ENCODE measurements at regions not wholly inside any gene's neighbourhood (a gene's known extent, or its start where the extent isn't known, plus 50 kb on each side); places are given as distances from the start of the nearest gene placed in this dataset.

GRCh38 chr3:146888176-146888575 lies 283.0 kb upstream of the PLSCR5 start:
- Histone ChIP-seq H3K9me3 (ENCODE audit: control insufficient read depth, insufficient read depth, low read depth, low read length) (no peaks in the 10 kb centered on the region), H3K9ac (ENCODE audit: low read length) (no peak overlapping the region), H3K27ac (ENCODE audit: low read depth, low read length) (no peak overlapping the region), H3K4me3 (ENCODE audit: low read depth, low read length) (no peak overlapping the region), H3K27me3 (ENCODE audit: control insufficient read depth, insufficient read depth, low read length) (no peaks in the 10 kb centered on the region), H3K4me1 (ENCODE audit: control insufficient read depth, insufficient read depth, low read length) (peaks cover 3% of the 10 kb centered on the region; the same call in 1 of the 2 replicates), H3K36me3 (ENCODE audit: control insufficient read depth, insufficient read depth, low read length) (no peaks in the 10 kb centered on the region)

- no peaks in the 10 kb centered on the region for H3K4me1 ChIP-seq (ENCODE audit: control insufficient read depth, insufficient read depth, low read length)
Observed at GRCh38 chr3:146884721-146885120, 279.6 kb upstream of the PLSCR5 start.

GRCh38 chr3:146884296-146884695 lies 279.1 kb upstream of the PLSCR5 start:
- Histone ChIP-seq H3K4me1 (ENCODE audit: control insufficient read depth, insufficient read depth, low read length) (no peaks in the 10 kb centered on the region), H3K4me3 (ENCODE audit: low read depth, low read length) (no peak overlapping the region), H3K9me3 (ENCODE audit: control insufficient read depth, insufficient read depth, low read depth, low read length) (no peaks in the 10 kb centered on the region), H3K9ac (ENCODE audit: low read length) (no peak overlapping the region), H3K36me3 (ENCODE audit: control insufficient read depth, insufficient read depth, low read length) (no peaks in the 10 kb centered on the region), H3K27me3 (ENCODE audit: control insufficient read depth, insufficient read depth, low read length) (no peaks in the 10 kb centered on the region), H3K27ac (ENCODE audit: low read depth, low read length) (no peak overlapping the region)

More at GRCh38 chr3:146884721-146885120, 279.6 kb upstream of the PLSCR5 start:
- H3K9ac ChIP-seq (ENCODE audit: low read length) = no peak overlapping the region
- no peak overlapping the region for H3K4me3 ChIP-seq (ENCODE audit: low read depth, low read length)
- no peak overlapping the region for H3K27ac ChIP-seq (ENCODE audit: low read depth, low read length)
- H3K9me3 ChIP-seq (ENCODE audit: control insufficient read depth, insufficient read depth, low read depth, low read length) = no peaks in the 10 kb centered on the region
- no peaks in the 10 kb centered on the region for H3K36me3 ChIP-seq (ENCODE audit: control insufficient read depth, insufficient read depth, low read length)
- H3K27me3 ChIP-seq (ENCODE audit: control insufficient read depth, insufficient read depth, low read length) = no peaks in the 10 kb centered on the region

- Histone ChIP-seq H3K9ac (ENCODE audit: low read length) (no peak overlapping the region), H3K4me3 (ENCODE audit: low read depth, low read length) (no peak overlapping the region), H3K9me3 (ENCODE audit: control insufficient read depth, insufficient read depth, low read depth, low read length) (no peaks in the 10 kb centered on the region), H3K4me1 (ENCODE audit: control insufficient read depth, insufficient read depth, low read length) (no peaks in the 10 kb centered on the region), H3K27me3 (ENCODE audit: control insufficient read depth, insufficient read depth, low read length) (no peaks in the 10 kb centered on the region), H3K27ac (ENCODE audit: low read depth, low read length) (no peak overlapping the region), H3K36me3 (ENCODE audit: control insufficient read depth, insufficient read depth, low read length) (no peaks in the 10 kb centered on the region)
Observed at GRCh38 chr3:146883288-146883687, 278.1 kb upstream of the PLSCR5 start.

GRCh38 chr3:146881966-146882760 lies 277.0 kb upstream of the PLSCR5 start:
- no peak overlapping the region for H3K4me3 ChIP-seq (ENCODE audit: low read depth, low read length)
- no peaks in the 10 kb centered on the region for H3K27me3 ChIP-seq (ENCODE audit: control insufficient read depth, insufficient read depth, low read length)
- H3K36me3 ChIP-seq (ENCODE audit: control insufficient read depth, insufficient read depth, low read length) = no peaks in the 10 kb centered on the region
- H3K27ac ChIP-seq (ENCODE audit: low read depth, low read length) = no peak overlapping the region
- no peaks in the 10 kb centered on the region for H3K9me3 ChIP-seq (ENCODE audit: control insufficient read depth, insufficient read depth, low read depth, low read length)
- H3K9ac ChIP-seq (ENCODE audit: low read length) = no peak overlapping the region
- H3K4me1 ChIP-seq (ENCODE audit: control insufficient read depth, insufficient read depth, low read length) = no peaks in the 10 kb centered on the region

- Histone ChIP-seq H3K27me3 (ENCODE audit: control insufficient read depth, insufficient read depth, low read length) (no peaks in the 10 kb centered on the region), H3K4me1 (ENCODE audit: control insufficient read depth, insufficient read depth, low read length) (no peaks in the 10 kb centered on the region), H3K9ac (ENCODE audit: low read length) (no peak overlapping the region), H3K27ac (ENCODE audit: low read depth, low read length) (no peak overlapping the region), H3K4me3 (ENCODE audit: low read depth, low read length) (no peak overlapping the region), H3K36me3 (ENCODE audit: control insufficient read depth, insufficient read depth, low read length) (no peaks in the 10 kb centered on the region), H3K9me3 (ENCODE audit: control insufficient read depth, insufficient read depth, low read depth, low read length) (no peaks in the 10 kb centered on the region)
Observed at GRCh38 chr3:146881356-146881755, 276.2 kb upstream of the PLSCR5 start.

GRCh38 chr3:146873748-146874147 lies 268.6 kb upstream of the PLSCR5 start:
- H3K27me3 ChIP-seq (ENCODE audit: control insufficient read depth, insufficient read depth, low read length) = no peaks in the 10 kb centered on the region
- no peaks in the 10 kb centered on the region for H3K36me3 ChIP-seq (ENCODE audit: control insufficient read depth, insufficient read depth, low read length)
- no peaks in the 10 kb centered on the region; the same call in 1 of the 2 replicates for H3K9me3 ChIP-seq (ENCODE audit: control insufficient read depth, insufficient read depth, low read depth, low read length)
- H3K9ac ChIP-seq (ENCODE audit: low read length) = no peak overlapping the region
- no peak overlapping the region for H3K27ac ChIP-seq (ENCODE audit: low read depth, low read length)
- H3K4me3 ChIP-seq (ENCODE audit: low read depth, low read length) = no peak overlapping the region
- H3K4me1 ChIP-seq (ENCODE audit: control insufficient read depth, insufficient read depth, low read length) = no peaks in the 10 kb centered on the region

GRCh38 chr3:146865175-146865755 lies 260.1 kb upstream of the PLSCR5 start:
- H3K4me1 ChIP-seq (ENCODE audit: control insufficient read depth, insufficient read depth, low read length) = no peaks in the 10 kb centered on the region
- no peaks in the 10 kb centered on the region for H3K27me3 ChIP-seq (ENCODE audit: control insufficient read depth, insufficient read depth, low read length)
- H3K4me3 ChIP-seq (ENCODE audit: low read depth, low read length) = no peak overlapping the region
- H3K27ac ChIP-seq (ENCODE audit: low read depth, low read length) = no peak overlapping the region
- no peak overlapping the region for H3K9ac ChIP-seq (ENCODE audit: low read length)
- no peaks in the 10 kb centered on the region for H3K9me3 ChIP-seq (ENCODE audit: control insufficient read depth, insufficient read depth, low read depth, low read length)
- no peaks in the 10 kb centered on the region for H3K36me3 ChIP-seq (ENCODE audit: control insufficient read depth, insufficient read depth, low read length)

GRCh38 chr3:146861262-146861661 lies 256.1 kb upstream of the PLSCR5 start:
- Histone ChIP-seq H3K9me3 (ENCODE audit: control insufficient read depth, insufficient read depth, low read depth, low read length) (no peaks in the 10 kb centered on the region), H3K27me3 (ENCODE audit: control insufficient read depth, insufficient read depth, low read length) (no peaks in the 10 kb centered on the region), H3K27ac (ENCODE audit: low read depth, low read length) (no peak overlapping the region), H3K36me3 (ENCODE audit: control insufficient read depth, insufficient read depth, low read length) (no peaks in the 10 kb centered on the region), H3K4me3 (ENCODE audit: low read depth, low read length) (no peak overlapping the region), H3K9ac (ENCODE audit: low read length) (no peak overlapping the region), H3K4me1 (ENCODE audit: control insufficient read depth, insufficient read depth, low read length) (no peaks in the 10 kb centered on the region)

GRCh38 chr3:146854523-146854922 lies 249.4 kb upstream of the PLSCR5 start:
- Histone ChIP-seq H3K4me1 (ENCODE audit: control insufficient read depth, insufficient read depth, low read length) (no peaks in the 10 kb centered on the region), H3K9ac (ENCODE audit: low read length) (no peak overlapping the region), H3K9me3 (ENCODE audit: control insufficient read depth, insufficient read depth, low read depth, low read length) (no peaks in the 10 kb centered on the region), H3K27ac (ENCODE audit: low read depth, low read length) (no peak overlapping the region), H3K36me3 (ENCODE audit: control insufficient read depth, insufficient read depth, low read length) (no peaks in the 10 kb centered on the region), H3K27me3 (ENCODE audit: control insufficient read depth, insufficient read depth, low read length) (no peaks in the 10 kb centered on the region), H3K4me3 (ENCODE audit: low read depth, low read length) (no peak overlapping the region)

- Histone ChIP-seq H3K9me3 (ENCODE audit: control insufficient read depth, insufficient read depth, low read depth, low read length) (no peaks in the 10 kb centered on the region), H3K27ac (ENCODE audit: low read depth, low read length) (no peak overlapping the region), H3K9ac (ENCODE audit: low read length) (no peak overlapping the region), H3K4me1 (ENCODE audit: control insufficient read depth, insufficient read depth, low read length) (no peaks in the 10 kb centered on the region), H3K4me3 (ENCODE audit: low read depth, low read length) (no peak overlapping the region), H3K36me3 (ENCODE audit: control insufficient read depth, insufficient read depth, low read length) (no peaks in the 10 kb centered on the region), H3K27me3 (ENCODE audit: control insufficient read depth, insufficient read depth, low read length) (no peaks in the 10 kb centered on the region)
Observed at GRCh38 chr3:146851665-146852064, 246.5 kb upstream of the PLSCR5 start.
